ENCODE measurements at regions not wholly inside any gene's neighbourhood (a gene's known extent, or its start where the extent isn't known, plus 50 kb on each side); places are given as distances from the start of the nearest gene placed in this dataset.

DNA sequence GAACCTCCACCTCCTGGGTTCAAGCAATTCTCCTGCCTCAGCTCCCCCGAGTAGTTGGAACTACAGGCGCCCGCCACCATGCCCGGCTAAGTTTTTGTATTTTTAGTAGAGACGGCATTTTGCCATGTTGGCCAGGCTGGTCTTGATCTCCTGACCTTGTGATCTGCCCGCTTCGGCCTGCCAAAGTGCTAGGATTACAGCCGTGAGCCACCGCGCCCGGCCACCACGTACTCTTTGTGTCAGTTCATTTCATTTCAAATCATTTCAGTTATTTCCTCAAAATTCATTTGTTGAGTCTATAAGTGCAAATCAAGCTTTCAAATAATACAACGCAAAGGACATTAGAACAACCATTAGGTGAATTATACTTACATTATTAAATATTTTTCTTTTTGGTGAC, 943.8 kb downstream of the TYW1 start:
- no peak for DNase-seq

DNA sequence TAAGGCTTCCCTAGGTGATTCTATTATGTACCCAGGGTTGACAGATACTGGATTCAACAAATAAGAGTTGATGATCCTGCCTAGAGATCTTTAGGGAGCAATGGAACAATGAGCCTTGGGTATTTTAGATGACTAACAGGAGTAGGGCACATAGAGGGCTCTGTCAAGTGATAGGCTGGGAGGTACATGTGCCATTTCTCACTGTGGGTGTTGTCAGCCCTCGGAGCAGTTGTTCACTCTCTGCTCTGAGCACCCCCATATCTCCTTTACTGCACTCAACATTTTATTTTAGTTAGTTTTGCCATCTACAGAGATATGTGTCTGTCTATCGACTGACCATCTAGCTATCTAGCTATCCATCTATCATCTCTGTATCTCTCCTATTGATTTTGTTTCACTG, 950.6 kb downstream of the TYW1 start:
- no peak for DNase-seq

DNA sequence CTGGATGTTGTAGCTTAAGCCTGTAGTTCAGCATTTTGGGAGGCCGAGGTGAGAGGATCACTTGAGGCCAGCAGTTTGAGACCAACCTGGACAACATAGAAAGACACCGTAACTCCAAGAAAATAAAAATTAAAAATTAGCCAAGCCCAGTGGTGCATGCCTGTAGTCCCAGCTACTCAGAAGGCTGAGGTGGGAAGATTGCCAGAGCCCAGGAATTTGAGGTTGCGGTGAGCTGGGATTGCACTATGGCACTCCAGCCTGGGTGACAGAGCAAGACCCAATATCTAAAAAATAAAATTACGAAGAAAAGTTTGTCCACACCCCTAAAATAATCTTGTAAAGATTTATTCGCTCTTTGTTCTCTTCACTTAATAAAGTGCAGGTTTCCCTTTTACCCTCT, 951.0 kb downstream of the TYW1 start:
- no peak for DNase-seq

DNA sequence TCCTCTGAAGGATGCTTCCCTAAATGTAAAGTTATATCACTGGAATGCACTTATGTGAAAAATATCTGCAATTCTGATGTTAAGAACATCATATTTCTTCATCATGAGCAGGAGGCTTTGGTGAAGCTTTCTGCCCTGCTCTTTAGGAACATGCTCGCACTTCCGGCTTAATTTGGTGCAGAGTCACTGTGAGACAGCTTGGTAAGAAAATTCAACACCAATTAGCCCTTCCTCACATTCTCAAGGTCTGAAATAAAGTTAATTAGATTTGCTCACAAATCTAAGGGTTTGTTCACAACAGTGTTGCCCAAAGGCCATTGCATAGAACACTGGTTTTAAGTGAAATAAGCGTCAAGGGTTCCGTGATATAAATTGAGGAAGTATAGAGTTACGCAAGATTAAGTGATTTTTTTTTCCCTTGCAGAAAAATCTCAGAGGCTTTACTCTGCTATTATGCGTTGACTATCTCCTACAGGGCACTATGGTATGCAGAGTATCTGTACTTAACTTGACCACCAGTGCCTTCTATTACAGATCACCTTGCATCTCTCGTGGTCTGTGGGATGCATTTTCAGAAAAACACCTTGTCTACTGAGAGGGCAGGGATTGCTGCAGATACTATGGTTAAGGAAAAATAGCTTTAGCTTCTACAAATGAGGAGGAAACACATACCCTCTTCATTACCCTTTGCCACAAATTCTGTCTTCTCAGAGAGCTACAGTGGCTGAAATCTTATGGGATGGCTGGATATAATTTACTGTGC, 953.9 kb downstream of the TYW1 start:
- no peak for DNase-seq

DNA sequence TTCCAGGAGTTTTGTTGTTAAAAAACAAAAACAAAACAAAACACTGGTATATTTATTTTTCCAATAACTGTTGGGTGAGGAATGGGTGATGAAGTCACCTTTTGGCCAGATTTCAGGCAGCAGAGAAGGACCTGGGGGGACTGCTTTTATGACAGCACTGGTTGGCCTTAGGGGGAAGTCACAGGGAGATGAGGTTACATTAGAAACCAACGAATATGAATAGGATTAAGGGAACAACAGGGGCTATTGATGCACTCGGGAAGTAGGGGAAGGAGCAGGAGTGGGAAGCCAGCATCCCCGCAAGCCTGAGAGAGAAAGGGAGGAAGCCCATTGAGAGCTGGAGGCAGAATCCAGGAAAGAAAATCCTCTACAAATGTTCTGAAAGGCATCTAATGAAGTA, 958.4 kb downstream of the TYW1 start:
- DNase-seq: no peak

DNA sequence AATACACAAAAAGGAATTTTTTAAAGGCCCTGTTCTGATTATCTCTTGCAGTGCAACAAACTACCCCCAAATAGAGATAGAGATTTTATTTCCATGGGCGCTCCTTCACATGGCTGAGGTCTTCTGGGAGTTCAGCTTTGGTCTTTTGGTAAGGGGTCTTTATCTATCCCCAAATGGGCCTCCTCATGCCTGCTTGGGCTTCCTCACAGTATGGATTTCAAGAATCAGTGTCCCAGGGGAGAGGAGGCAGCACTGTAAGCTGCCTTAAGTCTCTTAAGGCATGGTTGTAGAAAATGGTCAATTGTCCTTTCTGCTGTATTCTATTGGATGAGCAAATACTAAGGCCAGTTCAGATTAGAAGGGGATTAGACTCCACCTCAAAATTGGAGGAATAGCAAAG, 966.2 kb downstream of the TYW1 start:
- no peak for DNase-seq

DNA sequence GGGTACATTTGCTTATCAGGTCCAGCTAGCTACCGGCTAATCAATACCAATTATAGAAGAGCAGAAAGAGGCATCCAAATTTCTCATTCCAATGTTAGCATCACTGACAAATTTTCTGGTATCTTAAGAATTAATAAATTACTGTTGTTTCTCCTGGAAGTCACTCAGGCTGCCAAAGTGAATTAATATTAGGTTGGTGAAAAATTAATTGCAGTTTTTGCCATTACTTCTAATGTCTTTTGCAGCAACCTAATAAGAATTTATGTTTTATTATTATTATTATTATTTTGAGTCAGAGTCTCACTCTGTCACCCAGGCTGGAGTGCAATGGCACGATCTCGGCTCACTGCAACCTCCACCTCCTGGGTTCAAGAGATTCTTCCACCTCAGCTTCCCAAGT, 979.9 kb downstream of the TYW1 start:
- no peak for DNase-seq

DNA sequence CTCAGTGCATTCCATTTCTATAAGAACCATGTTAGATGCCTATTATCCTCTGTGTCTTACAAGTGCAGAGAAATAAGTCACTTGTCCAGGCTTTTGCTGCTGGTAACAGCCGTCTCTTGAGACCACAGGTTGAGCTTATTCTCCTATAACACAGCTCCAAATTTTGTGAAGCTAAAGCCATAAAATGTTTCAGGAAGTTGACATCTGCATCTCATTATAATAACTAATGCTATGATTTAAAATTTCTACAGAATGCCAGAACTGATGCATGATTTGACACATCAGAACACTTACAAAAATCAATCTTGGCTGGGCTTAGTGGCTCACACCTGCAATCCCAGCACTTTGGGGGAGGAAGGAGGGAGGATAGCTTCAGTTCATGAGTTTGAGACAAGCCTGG, 986.9 kb downstream of the TYW1 start:
- no peak for DNase-seq

DNA sequence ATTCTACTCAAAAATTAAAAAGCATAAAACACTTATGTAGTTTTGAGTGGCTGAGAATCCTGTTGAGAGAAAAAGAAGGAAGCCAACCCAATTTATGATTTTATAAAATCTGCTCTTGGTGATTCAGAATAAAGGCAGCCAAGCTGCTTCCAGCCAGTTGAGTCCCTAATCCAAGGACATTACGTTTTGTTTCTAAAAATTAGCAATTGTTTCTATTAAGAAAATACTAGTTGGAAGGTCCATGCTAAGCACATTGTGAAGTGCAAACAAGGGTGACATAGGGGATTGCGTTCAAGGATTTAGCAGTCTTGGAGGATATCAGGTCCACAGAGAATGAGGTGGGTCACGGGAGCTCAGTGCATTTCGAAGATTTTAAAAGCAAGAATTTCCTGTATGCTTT, 987.7 kb downstream of the TYW1 start:
- DNase-seq: no peak

DNA sequence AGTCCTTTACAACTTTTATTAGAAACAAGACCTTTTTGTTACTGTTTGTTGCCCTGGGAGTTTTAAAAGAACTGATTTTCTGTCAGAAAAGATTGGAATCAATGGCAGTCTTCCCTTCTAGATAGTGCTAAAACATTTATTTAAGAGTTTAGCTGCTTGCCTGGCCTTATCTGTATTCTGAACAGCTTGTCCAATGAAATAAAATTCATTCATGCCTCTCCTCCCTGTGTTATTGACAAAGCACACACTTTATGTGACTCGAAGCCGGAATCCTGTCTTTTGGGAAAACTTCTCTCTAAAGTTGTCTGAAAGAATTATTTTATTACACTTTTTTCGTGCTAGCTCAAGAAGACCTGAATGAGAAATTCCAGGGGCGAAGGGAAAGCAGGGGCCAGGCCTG, 992.5 kb downstream of the TYW1 start:
- no peak for DNase-seq

DNA sequence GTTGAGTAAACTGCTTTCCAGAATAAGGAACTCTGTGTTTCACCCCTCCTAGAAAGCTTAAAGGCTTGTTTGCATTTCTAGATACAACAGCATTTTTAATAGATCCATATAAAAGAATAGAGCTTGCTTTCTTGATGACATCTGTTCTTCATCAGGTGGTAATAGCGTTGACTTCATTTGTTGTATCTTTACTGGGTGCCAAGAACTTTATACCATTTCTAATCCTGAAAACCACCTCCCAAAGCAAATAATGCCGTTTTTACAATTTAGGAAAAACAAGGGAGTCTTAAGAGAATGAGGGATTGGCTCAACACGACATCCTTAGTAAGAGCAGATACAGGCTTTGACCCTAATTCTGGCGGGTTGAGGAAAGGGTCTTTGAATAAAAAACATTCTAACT, 993.4 kb downstream of the TYW1 start:
- DNase-seq: no peak

DNA sequence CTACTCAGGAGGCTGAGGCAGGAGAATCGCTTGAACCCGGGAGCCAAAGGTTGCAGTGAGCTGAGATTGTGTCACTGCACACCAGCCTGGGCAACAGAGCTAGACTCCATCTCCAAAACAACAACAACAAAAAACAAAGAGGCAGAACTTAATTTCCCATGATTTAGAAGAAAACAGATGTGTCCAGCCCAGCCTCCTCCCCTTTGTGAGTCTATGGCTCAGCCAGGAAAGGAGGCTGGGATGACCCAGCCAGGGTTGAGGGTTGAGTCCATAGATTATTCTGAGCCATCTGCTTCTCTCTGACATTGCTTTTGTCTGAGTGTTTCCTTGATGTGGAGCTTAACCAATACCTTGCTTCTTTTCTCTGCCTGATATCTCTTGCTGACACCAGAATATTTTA, 994.1 kb downstream of the TYW1 start:
- DNase-seq: no peak

DNA sequence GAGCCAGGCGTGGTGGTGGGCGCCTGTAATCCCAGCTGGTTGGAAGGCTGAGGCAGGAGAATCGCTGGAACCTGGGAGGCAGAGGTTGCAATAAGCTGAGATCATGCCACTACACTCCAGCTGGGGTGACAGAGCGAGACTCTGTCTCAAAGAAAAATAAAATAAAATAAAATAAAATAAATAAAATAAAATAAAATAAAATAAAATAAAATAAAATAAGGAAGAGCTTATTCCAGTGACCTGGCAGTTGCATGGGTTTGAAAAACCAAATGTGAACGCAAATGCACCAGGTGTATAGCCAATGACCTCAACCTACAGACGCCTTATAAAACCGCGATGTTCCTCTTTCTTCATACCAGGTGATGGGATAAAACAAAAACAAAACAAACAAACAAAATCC, 995.7 kb downstream of the TYW1 start:
- no peak for DNase-seq

DNA sequence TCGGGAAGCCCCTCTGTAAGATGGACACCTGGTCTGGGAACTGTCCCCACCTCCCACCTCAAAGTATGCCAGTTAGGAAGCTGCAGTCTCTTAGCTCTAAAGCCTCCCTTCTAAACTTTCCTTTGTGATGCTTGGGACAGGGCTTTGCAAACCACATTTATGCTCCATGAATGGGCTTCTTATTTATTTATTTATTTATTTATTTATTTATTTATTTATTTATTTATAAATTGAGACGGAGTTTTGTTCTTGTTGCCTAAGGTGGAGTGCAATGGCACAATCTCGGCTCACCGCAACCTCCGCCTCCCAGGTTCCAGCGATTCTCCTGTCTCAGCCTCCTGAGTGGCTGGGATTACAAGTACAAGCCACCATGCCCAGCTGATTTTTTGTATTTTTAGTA, 1009.4 kb downstream of the TYW1 start:
- DNase-seq: no peak

DNA sequence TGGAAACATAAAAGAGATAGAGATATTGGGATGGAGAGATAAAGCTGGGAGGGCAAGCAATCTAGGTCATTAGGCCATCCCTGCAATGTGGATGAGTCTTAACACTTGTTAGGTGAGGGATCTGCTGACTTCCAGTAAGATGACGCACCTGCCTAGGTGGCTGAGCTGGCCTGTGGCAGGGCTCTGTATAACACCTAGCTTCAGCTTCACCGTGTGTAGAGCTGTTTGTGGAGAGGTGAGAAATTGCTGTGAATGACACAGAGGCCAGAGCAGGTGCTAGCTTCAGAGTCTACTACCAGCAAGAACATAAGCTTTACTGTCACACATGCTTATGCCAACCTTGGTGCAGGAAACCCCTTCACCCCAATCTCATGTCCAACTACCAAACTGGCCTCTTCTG, 1010.0 kb downstream of the TYW1 start:
- no peak for DNase-seq

DNA sequence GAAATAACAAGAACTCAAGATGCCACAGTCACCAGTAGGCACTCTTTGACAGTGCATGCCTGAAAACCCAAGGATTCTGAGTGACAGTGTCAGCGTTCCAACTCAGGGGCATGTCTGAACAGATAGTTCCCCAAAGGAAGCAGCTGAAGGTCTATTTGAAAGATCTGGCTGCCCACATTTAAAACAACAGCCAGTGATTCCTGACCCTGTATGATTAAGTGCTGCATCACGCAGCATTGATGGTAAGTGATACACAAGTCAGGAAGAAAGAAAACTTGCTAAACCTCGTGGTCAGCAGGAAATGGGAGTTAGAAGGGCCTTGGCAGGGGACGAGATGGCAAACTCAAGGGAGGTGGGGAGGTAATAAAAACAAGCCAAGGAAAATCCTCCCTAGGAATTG, 1013.1 kb downstream of the TYW1 start:
- no peak for DNase-seq

DNA sequence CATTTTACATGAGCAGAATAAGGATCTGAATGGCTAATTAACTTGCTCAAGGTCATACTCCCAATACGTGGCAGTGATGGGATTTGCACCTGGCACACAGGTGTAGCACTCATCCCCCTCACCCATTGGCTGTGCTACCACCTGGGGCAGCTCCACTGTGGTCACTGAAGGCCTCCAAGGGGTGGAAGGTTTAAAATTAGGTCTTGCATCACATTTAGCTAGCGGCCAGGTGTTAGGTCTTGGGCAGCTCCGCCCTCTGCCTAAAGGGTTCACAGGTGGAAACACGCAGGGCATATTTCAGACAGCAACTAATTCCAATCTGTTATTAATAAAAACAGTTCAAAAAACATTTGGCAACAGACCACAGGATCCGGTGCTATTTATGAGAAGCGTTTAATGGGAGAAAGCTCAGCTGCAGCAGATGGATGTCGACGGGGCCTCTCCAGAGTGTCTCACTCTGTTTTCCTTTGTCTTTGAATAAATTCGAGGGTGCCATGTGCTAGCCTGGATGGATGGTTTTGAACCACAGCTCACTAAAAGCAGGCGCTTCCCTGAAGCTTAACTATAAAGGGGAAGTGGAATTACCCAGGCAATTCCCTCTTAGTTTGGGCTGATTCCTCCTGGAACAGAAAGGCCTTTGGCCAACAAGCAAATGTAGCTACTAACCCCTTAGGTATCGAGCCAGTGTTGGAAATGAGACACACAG, 1017.6 kb downstream of the TYW1 start:
- DNase-seq: no peak

DNA sequence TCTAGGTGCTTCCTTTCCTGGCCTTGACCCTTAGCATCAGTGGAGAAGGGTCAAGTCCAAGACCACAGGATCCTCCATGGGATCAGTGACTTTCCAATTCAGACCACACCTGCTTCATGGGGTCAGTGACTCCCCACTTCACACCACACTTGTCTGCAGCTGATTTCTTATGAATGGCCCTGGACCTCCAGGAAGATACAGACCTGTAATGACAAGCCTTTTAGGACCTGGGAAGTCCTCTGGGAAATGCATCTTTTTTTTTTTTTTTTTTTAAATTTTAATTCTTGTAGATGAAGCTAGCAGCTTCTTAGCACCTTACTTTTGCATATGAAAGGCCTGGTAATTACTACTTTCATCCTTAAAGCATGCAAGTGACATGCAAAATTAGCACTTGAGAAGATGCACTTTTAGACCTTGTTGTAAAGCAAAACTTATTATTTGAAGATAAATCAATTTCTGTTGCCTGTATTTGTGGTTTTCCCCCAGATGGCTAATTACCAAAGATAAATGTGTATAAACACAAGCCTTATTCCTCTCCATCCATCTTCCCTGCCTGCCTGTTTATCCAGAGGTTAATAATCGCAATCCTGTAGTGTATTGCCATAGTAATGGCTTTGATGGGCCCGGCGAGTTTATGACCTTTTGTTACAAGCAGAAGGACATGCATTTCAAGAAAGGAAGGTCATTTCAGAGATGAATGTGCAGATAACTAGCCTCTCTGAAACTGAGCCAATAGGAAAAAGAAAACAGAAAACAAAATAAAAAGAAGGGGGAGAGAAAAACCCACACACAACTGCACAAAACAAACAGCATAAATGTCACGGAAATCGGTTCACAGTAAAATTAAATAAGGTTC, 1018.7 kb downstream of the TYW1 start:
- no peak for DNase-seq

DNA sequence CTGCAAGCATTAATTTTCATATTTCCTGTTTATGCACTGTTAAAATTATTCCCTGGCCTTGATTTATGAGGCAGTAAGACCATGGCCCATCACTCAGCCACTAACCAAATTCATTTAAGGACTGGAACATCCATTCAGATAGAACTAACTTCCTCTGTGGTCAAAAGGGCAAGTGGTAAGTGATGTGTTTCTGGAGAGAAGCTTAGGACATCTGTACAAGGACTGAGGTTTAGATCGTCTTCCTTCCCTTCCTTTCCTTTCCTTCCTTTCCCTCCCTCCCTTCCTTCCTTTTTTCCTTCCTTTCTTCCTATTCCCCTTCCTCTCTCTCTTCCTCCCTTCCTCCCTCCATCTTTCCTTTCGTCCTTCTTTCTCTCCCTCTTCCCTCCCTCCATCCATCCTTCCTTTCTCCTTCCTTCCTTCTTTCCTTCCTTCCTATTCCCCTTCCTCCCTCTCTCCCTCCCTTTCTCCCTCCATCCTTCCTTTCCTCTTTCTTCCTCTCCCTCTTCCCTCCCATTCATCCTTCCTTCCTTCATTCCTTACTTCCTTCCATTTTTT, 1019.4 kb downstream of the TYW1 start:
- no peak for DNase-seq

DNA sequence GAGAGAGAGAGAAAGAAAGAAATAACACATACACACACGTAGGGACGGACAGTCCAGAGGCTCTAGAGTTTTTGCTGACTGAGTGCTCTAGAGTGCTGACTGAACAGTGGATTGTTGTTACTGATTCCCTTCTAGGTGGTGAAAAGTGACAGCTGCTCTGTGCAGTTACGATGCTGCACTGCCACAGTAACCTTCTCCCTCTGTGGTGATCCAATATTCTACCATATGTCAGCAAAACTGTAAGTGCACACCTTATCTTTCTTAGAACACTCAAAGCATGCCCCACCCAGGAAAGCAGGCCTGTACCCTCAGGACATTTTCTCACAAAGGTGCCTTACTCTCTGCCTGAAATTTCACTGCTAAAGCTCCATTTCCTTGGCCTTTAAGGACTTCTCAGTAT, 1023.5 kb downstream of the TYW1 start:
- no peak for DNase-seq

DNA sequence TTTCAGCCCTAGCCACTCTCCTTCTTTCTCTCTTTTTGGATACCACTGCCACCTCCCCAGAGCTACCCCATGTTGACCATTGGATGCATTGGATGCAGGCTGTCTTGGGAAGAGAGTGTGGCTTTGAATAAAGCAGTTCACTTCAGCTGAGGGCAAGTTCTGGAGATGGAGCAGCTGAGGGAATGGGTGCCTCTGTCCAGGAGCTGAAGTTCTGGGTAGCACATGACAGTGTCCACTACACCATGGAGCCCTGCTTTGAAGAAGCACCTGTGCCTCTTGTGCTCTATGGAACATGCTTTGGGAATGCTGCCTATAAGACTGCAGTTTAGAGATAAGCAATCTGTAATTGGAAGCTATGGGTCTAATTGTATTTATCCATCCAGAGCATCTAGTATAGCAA, 1028.7 kb downstream of the TYW1 start:
- no peak for DNase-seq

DNA sequence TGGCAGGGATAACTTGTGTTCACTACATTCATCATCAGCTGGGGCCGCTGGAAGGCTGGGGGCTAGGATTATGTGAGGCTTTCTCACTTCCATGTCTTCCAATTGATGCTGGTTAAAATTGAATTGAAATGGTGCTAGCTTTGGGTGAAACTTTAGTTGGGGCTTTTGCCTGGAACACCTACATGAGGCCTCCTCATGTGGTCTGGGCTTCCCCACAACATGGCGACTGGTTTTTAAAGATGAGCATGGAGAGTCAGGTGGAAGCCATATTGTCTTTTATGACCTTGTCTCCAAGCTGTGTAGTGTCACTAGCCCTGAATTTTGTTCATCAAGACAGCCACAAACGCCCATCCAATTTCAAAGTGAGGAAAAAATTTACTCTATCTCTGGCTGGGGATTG, 1033.9 kb downstream of the TYW1 start:
- DNase-seq: no peak

DNA sequence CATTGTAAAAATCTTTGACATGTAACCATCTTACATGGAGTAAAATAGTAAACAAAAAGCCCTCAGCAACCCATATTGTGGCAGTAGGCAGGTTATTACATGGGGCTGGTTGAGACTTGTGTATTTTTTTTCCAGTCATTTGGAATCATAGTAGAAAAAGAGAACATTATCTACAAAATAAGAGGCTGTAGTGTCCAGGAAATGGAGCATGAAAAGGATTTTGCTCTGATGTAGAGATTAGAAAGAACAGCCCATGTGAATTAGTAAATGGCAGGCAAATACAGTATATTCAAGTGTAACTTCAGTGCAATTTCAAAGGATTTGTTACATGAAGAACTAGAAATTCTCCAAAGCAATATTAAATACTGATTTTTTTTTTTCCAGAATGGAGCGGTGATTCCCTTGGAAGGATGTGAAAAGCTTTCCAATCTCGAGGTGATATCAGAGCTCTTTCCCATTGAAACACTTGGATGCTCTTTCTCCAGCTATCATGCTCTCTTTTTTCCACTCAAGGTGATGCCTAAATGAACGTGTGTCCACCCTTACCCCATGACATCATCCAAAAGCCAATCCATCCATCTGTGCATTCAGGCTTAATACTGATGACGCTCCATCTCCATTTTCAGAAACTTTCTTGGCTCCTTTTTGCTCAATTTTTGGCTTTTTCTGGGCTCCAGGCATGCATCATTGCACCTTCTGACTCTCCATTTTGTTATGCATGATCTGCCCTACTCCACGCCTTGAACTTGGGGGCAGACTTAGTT, 1034.7 kb downstream of the TYW1 start:
- DNase-seq: no peak

Data from Kasumi-1 (cell line).